ENCODE measurements at regions not wholly inside any gene's neighbourhood (a gene's known extent, or its start where the extent isn't known, plus 50 kb on each side); places are given as distances from the start of the nearest gene placed in this dataset.

GRCh38 chr20:58146081-58146745 is 82.2 kb downstream of the ANKRD60 start:
- H3K4me3 ChIP-seq (ENCODE audit: low read length), result no peak overlapping the region
- H3K27ac ChIP-seq (ENCODE audit: low read length), result no peak overlapping the region
- H3K9ac ChIP-seq (ENCODE audit: low read length), result no peak overlapping the region
- H3K27me3 ChIP-seq (ENCODE audit: control insufficient read depth, insufficient read depth, low read length), result peaks cover 11% of the 10 kb centered on the region
- H3K36me3 ChIP-seq (ENCODE audit: control insufficient read depth, low read depth, low read length), result no peaks in the 10 kb centered on the region
- H3K4me1 ChIP-seq (ENCODE audit: control insufficient read depth, low read depth, low read length), result peaks cover 4% of the 10 kb centered on the region
- no peaks in the 10 kb centered on the region for H3K9me3 ChIP-seq (ENCODE audit: control insufficient read depth, low read depth, low read length)

GRCh38 chr20:58145506-58146080 is 82.9 kb downstream of the ANKRD60 start:
- peaks cover 11% of the 10 kb centered on the region for H3K27me3 ChIP-seq (ENCODE audit: control insufficient read depth, insufficient read depth, low read length)
- H3K9ac ChIP-seq (ENCODE audit: low read length), result no peak overlapping the region
- no peak overlapping the region for H3K4me3 ChIP-seq (ENCODE audit: low read length)
- H3K4me1 ChIP-seq (ENCODE audit: control insufficient read depth, low read depth, low read length), result peaks cover 4% of the 10 kb centered on the region
- no peaks in the 10 kb centered on the region for H3K9me3 ChIP-seq (ENCODE audit: control insufficient read depth, low read depth, low read length)
- no peak overlapping the region for H3K27ac ChIP-seq (ENCODE audit: low read length)
- no peaks in the 10 kb centered on the region for H3K36me3 ChIP-seq (ENCODE audit: control insufficient read depth, low read depth, low read length)

GRCh38 chr20:58144096-58144495 is 84.4 kb downstream of the ANKRD60 start:
- Histone ChIP-seq H3K27ac (ENCODE audit: low read length) (no peak overlapping the region), H3K9ac (ENCODE audit: low read length) (no peak overlapping the region), H3K4me1 (ENCODE audit: control insufficient read depth, low read depth, low read length) (no peaks in the 10 kb centered on the region), H3K9me3 (ENCODE audit: control insufficient read depth, low read depth, low read length) (no peaks in the 10 kb centered on the region), H3K27me3 (ENCODE audit: control insufficient read depth, insufficient read depth, low read length) (no peaks in the 10 kb centered on the region), H3K36me3 (ENCODE audit: control insufficient read depth, low read depth, low read length) (no peaks in the 10 kb centered on the region), H3K4me3 (ENCODE audit: low read length) (no peak overlapping the region)

GRCh38 chr20:58143531-58143930 is 84.9 kb downstream of the ANKRD60 start:
- Histone ChIP-seq H3K9ac (ENCODE audit: low read length) (no peak overlapping the region), H3K4me1 (ENCODE audit: control insufficient read depth, low read depth, low read length) (no peaks in the 10 kb centered on the region), H3K36me3 (ENCODE audit: control insufficient read depth, low read depth, low read length) (no peaks in the 10 kb centered on the region), H3K27ac (ENCODE audit: low read length) (no peak overlapping the region), H3K4me3 (ENCODE audit: low read length) (no peak overlapping the region), H3K27me3 (ENCODE audit: control insufficient read depth, insufficient read depth, low read length) (no peaks in the 10 kb centered on the region), H3K9me3 (ENCODE audit: control insufficient read depth, low read depth, low read length) (no peaks in the 10 kb centered on the region)

- Histone ChIP-seq H3K36me3 (ENCODE audit: control insufficient read depth, low read depth, low read length) (no peaks in the 10 kb centered on the region), H3K4me3 (ENCODE audit: low read length) (no peak overlapping the region), H3K27ac (ENCODE audit: low read length) (no peak overlapping the region), H3K4me1 (ENCODE audit: control insufficient read depth, low read depth, low read length) (no peaks in the 10 kb centered on the region), H3K27me3 (ENCODE audit: control insufficient read depth, insufficient read depth, low read length) (no peaks in the 10 kb centered on the region), H3K9me3 (ENCODE audit: control insufficient read depth, low read depth, low read length) (no peaks in the 10 kb centered on the region), H3K9ac (ENCODE audit: low read length) (no peak overlapping the region)
Measured at GRCh38 chr20:58142843-58143185, 85.6 kb downstream of the ANKRD60 start.

- H3K9ac ChIP-seq (ENCODE audit: low read length), result no peak overlapping the region
- no peaks in the 10 kb centered on the region for H3K27me3 ChIP-seq (ENCODE audit: control insufficient read depth, insufficient read depth, low read length)
- no peak overlapping the region for H3K27ac ChIP-seq (ENCODE audit: low read length)
- H3K9me3 ChIP-seq (ENCODE audit: control insufficient read depth, low read depth, low read length), result no peaks in the 10 kb centered on the region
- H3K4me1 ChIP-seq (ENCODE audit: control insufficient read depth, low read depth, low read length), result no peaks in the 10 kb centered on the region
- H3K36me3 ChIP-seq (ENCODE audit: control insufficient read depth, low read depth, low read length), result no peaks in the 10 kb centered on the region
- no peak overlapping the region for H3K4me3 ChIP-seq (ENCODE audit: low read length)
Measured at GRCh38 chr20:58141971-58142842, 86.2 kb downstream of the ANKRD60 start.

- H3K27me3 ChIP-seq (ENCODE audit: control insufficient read depth, insufficient read depth, low read length), result no peaks in the 10 kb centered on the region
- H3K4me1 ChIP-seq (ENCODE audit: control insufficient read depth, low read depth, low read length), result no peaks in the 10 kb centered on the region
- no peaks in the 10 kb centered on the region for H3K36me3 ChIP-seq (ENCODE audit: control insufficient read depth, low read depth, low read length)
- no peak overlapping the region for H3K9ac ChIP-seq (ENCODE audit: low read length)
- no peaks in the 10 kb centered on the region for H3K9me3 ChIP-seq (ENCODE audit: control insufficient read depth, low read depth, low read length)
- no peak overlapping the region for H3K27ac ChIP-seq (ENCODE audit: low read length)
- no peak overlapping the region for H3K4me3 ChIP-seq (ENCODE audit: low read length)
Measured at GRCh38 chr20:58141496-58141895, 87.0 kb downstream of the ANKRD60 start.

GRCh38 chr20:58140787-58141425 is 87.5 kb downstream of the ANKRD60 start:
- Histone ChIP-seq H3K9ac (ENCODE audit: low read length) (no peak overlapping the region), H3K9me3 (ENCODE audit: control insufficient read depth, low read depth, low read length) (no peaks in the 10 kb centered on the region), H3K27me3 (ENCODE audit: control insufficient read depth, insufficient read depth, low read length) (no peaks in the 10 kb centered on the region), H3K4me1 (ENCODE audit: control insufficient read depth, low read depth, low read length) (peaks cover 1% of the 10 kb centered on the region), H3K4me3 (ENCODE audit: low read length) (no peak overlapping the region), H3K36me3 (ENCODE audit: control insufficient read depth, low read depth, low read length) (no peaks in the 10 kb centered on the region), H3K27ac (ENCODE audit: low read length) (no peak overlapping the region)

GRCh38 chr20:58139849-58140786 is 88.3 kb downstream of the ANKRD60 start:
- no peak overlapping the region for H3K4me3 ChIP-seq (ENCODE audit: low read length)

GRCh38 chr20:58138395-58138794 is 90.1 kb downstream of the ANKRD60 start:
- Histone ChIP-seq H3K4me3 (ENCODE audit: low read length) (no peak overlapping the region), H3K9me3 (ENCODE audit: control insufficient read depth, low read depth, low read length) (no peaks in the 10 kb centered on the region), H3K4me1 (ENCODE audit: control insufficient read depth, low read depth, low read length) (peaks cover 7% of the 10 kb centered on the region), H3K9ac (ENCODE audit: low read length) (no peak overlapping the region), H3K27ac (ENCODE audit: low read length) (no peak overlapping the region), H3K27me3 (ENCODE audit: control insufficient read depth, insufficient read depth, low read length) (no peaks in the 10 kb centered on the region), H3K36me3 (ENCODE audit: control insufficient read depth, low read depth, low read length) (no peaks in the 10 kb centered on the region)

More at GRCh38 chr20:58139849-58140786, 88.3 kb downstream of the ANKRD60 start:
- no peak overlapping the region for H3K9ac ChIP-seq (ENCODE audit: low read length)
- H3K4me1 ChIP-seq (ENCODE audit: control insufficient read depth, low read depth, low read length), result peaks cover 7% of the 10 kb centered on the region
- no peak overlapping the region for H3K27ac ChIP-seq (ENCODE audit: low read length)
- H3K9me3 ChIP-seq (ENCODE audit: control insufficient read depth, low read depth, low read length), result no peaks in the 10 kb centered on the region
- no peaks in the 10 kb centered on the region for H3K36me3 ChIP-seq (ENCODE audit: control insufficient read depth, low read depth, low read length)
- no peaks in the 10 kb centered on the region for H3K27me3 ChIP-seq (ENCODE audit: control insufficient read depth, insufficient read depth, low read length)
